Astrocyte (in vitro differentiated cells and primary cell): ENCODE measurements at regions not wholly inside any gene's neighbourhood (a gene's known extent, or its start where the extent isn't known, plus 50 kb on each side); places are given as distances from the start of the nearest gene placed in this dataset.

ENCODE experiments used
- DNase-seq: peaks from one replicate; pipeline ENCODE4 v3.0.0-alpha.2; 2010; ENCODE audit warnings: low read depth
- FAIRE-seq: peaks from 2 replicates; lab custom pipeline; 2011; peaks lifted over from hg19 to GRCh38; lab: Jason Lieb, UNC
- H2AFZ ChIP-seq: 2 replicates; pipeline ENCODE4 v1.6.0; 2012; ENCODE audit warnings: low read depth, low read length, inconsistent platforms
- H3K27ac ChIP-seq: 2 replicates; pipeline ENCODE4 v1.5.1; 2011; ENCODE audit warnings: low read depth, low read length, inconsistent platforms
- H3K27me3 ChIP-seq: 2 replicates; pipeline ENCODE4 v1.6.0; 2011; ENCODE audit warnings: low read length, inconsistent platforms; ENCODE audit not compliant: insufficient read depth
- H3K36me3 ChIP-seq: 2 replicates; pipeline ENCODE4 v1.5.1; 2011; ENCODE audit warnings: low read length, inconsistent platforms; ENCODE audit not compliant: insufficient read depth
- H3K4me1 ChIP-seq: 2 replicates; pipeline ENCODE4 v1.5.1; 2011; ENCODE audit warnings: low read length, inconsistent platforms; ENCODE audit not compliant: insufficient read depth
- H3K4me2 ChIP-seq: 2 replicates; pipeline ENCODE4 v1.6.0; 2012; ENCODE audit warnings: low read length, inconsistent platforms
- H3K4me3 ChIP-seq: 2 replicates; pipeline ENCODE4 v1.5.1; 2011; ENCODE audit warnings: low read depth, mild to moderate bottlenecking, low read length, inconsistent platforms; ENCODE audit not compliant: insufficient read depth
- H3K79me2 ChIP-seq: 2 replicates; pipeline ENCODE4 v1.6.0; 2012; ENCODE audit warnings: mild to moderate bottlenecking, low read length, inconsistent platforms; ENCODE audit not compliant: insufficient read depth
- H3K9ac ChIP-seq: 2 replicates; pipeline ENCODE4 v1.6.0; 2012; ENCODE audit warnings: mild to moderate bottlenecking, low read length, inconsistent platforms
- H3K9me3 ChIP-seq: 2 replicates; pipeline ENCODE4 v1.5.1; 2012; ENCODE audit warnings: low read depth, mild to moderate bottlenecking, low read length, inconsistent platforms; ENCODE audit not compliant: insufficient read depth
- H4K20me1 ChIP-seq: 2 replicates; pipeline ENCODE4 v1.6.0; 2012; ENCODE audit warnings: low read length, inconsistent platforms; ENCODE audit not compliant: insufficient read depth
- H3K27ac Mint-ChIP-seq: one replicate; pipeline ENCODE4 v1.8.0; 2021; ENCODE audit warnings: mild to moderate bottlenecking, mixed read lengths; ENCODE audit not compliant: unreplicated experiment
- H3K27me3 Mint-ChIP-seq: one replicate; pipeline ENCODE4 v1.8.0; 2021; ENCODE audit warnings: low read depth, mixed read lengths; ENCODE audit not compliant: unreplicated experiment
- H3K36me3 Mint-ChIP-seq: one replicate; pipeline ENCODE4 v1.8.0; 2021; ENCODE audit warnings: low read depth, mixed read lengths; ENCODE audit not compliant: unreplicated experiment
- H3K4me1 Mint-ChIP-seq: one replicate; pipeline ENCODE4 v1.8.0; 2021; ENCODE audit warnings: low read depth, mixed read lengths; ENCODE audit not compliant: unreplicated experiment
- H3K4me3 Mint-ChIP-seq: one replicate; pipeline ENCODE4 v1.8.0; 2021; ENCODE audit warnings: mild to moderate bottlenecking, moderate library complexity, mixed read lengths; ENCODE audit not compliant: unreplicated experiment
- H3K9me3 Mint-ChIP-seq: one replicate; pipeline ENCODE4 v1.8.0; 2021; ENCODE audit warnings: mild to moderate bottlenecking, mixed read lengths; ENCODE audit not compliant: unreplicated experiment
- CTCF ChIP-seq: IDR thresholded peaks from 2 replicates; pipeline ENCODE4 v1.5.1; 2011; ENCODE audit warnings: low read depth, mild to moderate bottlenecking, inconsistent platforms, low read length, moderate library complexity; ENCODE audit not compliant: insufficient read depth
- EZH2 ChIP-seq: IDR thresholded peaks from 2 replicates; pipeline ENCODE4 v1.6.1; 2012; ENCODE audit warnings: mild to moderate bottlenecking, low read length, inconsistent platforms; ENCODE audit not compliant: insufficient read depth

GRCh38 chr5:96177303-96177869, 215.7 kb upstream of the ELL2 start:
- TF ChIP-seq CTCF = no peak
- TF ChIP-seq EZH2 = no peak
- DNase-seq (peak; percentile 94), FAIRE-seq (peak; percentile 100)
- H3K27me3 Mint-ChIP-seq = no peaks in the 10 kb centered on the region
- H3K36me3 Mint-ChIP-seq = no peaks in the 10 kb centered on the region
- no peaks in the 10 kb centered on the region for H3K36me3 ChIP-seq
- H3K27me3 ChIP-seq = no peaks in the 10 kb centered on the region
- H3K9me3 ChIP-seq = no peaks in the 10 kb centered on the region
- peak overlapping the region; percentile 50 for H3K4me2 ChIP-seq
- H4K20me1 ChIP-seq = no peaks in the 10 kb centered on the region
- peak overlapping the region; percentile 11 for H3K9ac ChIP-seq
- peaks cover 5% of the 10 kb centered on the region for H3K9me3 Mint-ChIP-seq
- no peak overlapping the region for H3K4me3 ChIP-seq
- H3K27ac Mint-ChIP-seq = no peak overlapping the region
- no peak overlapping the region for H2AFZ ChIP-seq
- peak overlapping the region; percentile 8 for H3K27ac ChIP-seq
- H3K4me1 Mint-ChIP-seq = peaks cover 16% of the 10 kb centered on the region
- H3K4me3 Mint-ChIP-seq = no peak overlapping the region
- H3K79me2 ChIP-seq = no peaks in the 10 kb centered on the region
- H3K4me1 ChIP-seq = peaks cover 15% of the 10 kb centered on the region

- TF ChIP-seq CTCF (no peak), EZH2 (no peak)
- peaks cover 16% of the 10 kb centered on the region for H3K4me1 Mint-ChIP-seq
- Histone ChIP-seq H3K79me2 (no peaks in the 10 kb centered on the region), H3K36me3 (no peaks in the 10 kb centered on the region), H3K4me3 (no peak overlapping the region), H3K9me3 (no peaks in the 10 kb centered on the region), H3K4me1 (peaks cover 18% of the 10 kb centered on the region), H3K4me2 (no peak overlapping the region), H3K27ac (no peak overlapping the region), H3K27me3 (no peaks in the 10 kb centered on the region), H3K9ac (no peak overlapping the region), H2AFZ (no peak overlapping the region), H4K20me1 (no peaks in the 10 kb centered on the region)
- no peak overlapping the region for H3K27ac Mint-ChIP-seq
- no peaks in the 10 kb centered on the region for H3K27me3 Mint-ChIP-seq
- DNase-seq = peak; percentile 35
- peaks cover 5% of the 10 kb centered on the region for H3K9me3 Mint-ChIP-seq
- FAIRE-seq = no peak
- H3K4me3 Mint-ChIP-seq = no peak overlapping the region
- no peaks in the 10 kb centered on the region for H3K36me3 Mint-ChIP-seq
Observed at GRCh38 chr5:96176022-96176421, 214.4 kb upstream of the ELL2 start.

- Mint-ChIP-seq H3K27ac (no peak overlapping the region), H3K27me3 (no peaks in the 10 kb centered on the region), H3K4me3 (no peak overlapping the region), H3K36me3 (no peaks in the 10 kb centered on the region), H3K4me1 (peaks cover 16% of the 10 kb centered on the region), H3K9me3 (peaks cover 5% of the 10 kb centered on the region)
- H3K9me3 ChIP-seq = no peaks in the 10 kb centered on the region
- no peak overlapping the region for H3K4me2 ChIP-seq
- no peaks in the 10 kb centered on the region for H3K27me3 ChIP-seq
- H3K4me3 ChIP-seq = no peak overlapping the region
- DNase-seq (no peak), FAIRE-seq (no peak)
- H2AFZ ChIP-seq = no peak overlapping the region
- no peak overlapping the region for H3K27ac ChIP-seq
- peaks cover 18% of the 10 kb centered on the region for H3K4me1 ChIP-seq
- TF ChIP-seq CTCF (peak; percentile 22), EZH2 (no peak)
- no peaks in the 10 kb centered on the region for H3K79me2 ChIP-seq
- H4K20me1 ChIP-seq = no peaks in the 10 kb centered on the region
- no peaks in the 10 kb centered on the region for H3K36me3 ChIP-seq
- no peak overlapping the region for H3K9ac ChIP-seq
Observed at GRCh38 chr5:96175090-96175489, 213.4 kb upstream of the ELL2 start.
